CD4-positive, alpha-beta T cell treated with Interleukin-15 for 4 hours (primary cell): ENCODE measurements at regions not wholly inside any gene's neighbourhood (a gene's known extent, or its start where the extent isn't known, plus 50 kb on each side); places are given as distances from the start of the nearest gene placed in this dataset.
"Not testable (repeated sequence)": the region's sequence is repeated elsewhere in the genome, so short reads cannot be mapped to it uniquely, and the experiment has no call there.

Experiments used
- DNase-seq: peaks from one replicate; pipeline ENCODE4 v3.0.0-alpha.2; 2020; ENCODE audit warnings: low spot score

DNA sequence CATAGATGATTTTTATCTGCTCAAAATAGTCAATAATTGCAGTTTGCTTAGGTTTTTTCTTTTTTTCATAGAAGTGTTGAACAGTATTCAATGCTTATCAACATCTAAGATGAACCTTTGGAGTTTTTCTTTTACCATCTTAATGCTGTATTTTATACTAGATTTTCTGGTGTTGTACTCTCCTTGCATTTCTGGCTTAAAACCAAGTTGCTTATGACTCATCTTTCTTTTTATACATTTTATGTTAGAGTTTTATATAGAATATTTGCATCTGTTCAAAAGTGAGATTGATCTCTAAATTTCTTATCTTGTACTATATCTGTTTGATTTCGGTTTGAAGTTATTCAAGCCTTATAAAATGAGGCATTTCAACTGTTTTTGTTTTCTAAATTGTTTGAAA is 232.5 kb downstream of the RFPL4B start:
- DNase-seq: no peak

DNA sequence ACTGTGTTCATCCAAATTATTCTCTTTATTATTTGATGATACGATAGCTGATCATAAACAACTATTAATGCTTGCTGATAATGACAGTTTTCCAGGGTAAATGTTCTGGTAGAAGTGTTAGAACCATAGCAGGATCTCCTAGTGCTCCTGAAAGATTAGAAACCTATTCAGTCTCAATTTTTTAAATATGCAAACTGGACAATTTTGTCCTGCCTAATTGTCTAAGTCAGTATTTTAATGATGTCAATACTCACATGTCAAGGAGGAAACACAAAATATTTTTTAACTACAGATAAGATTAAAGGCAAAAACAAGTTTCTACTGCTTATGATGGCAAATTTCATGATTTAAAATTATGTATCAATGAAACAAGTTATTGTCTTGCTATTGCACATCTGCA is 233.9 kb downstream of the RFPL4B start:
- no peak for DNase-seq

DNA sequence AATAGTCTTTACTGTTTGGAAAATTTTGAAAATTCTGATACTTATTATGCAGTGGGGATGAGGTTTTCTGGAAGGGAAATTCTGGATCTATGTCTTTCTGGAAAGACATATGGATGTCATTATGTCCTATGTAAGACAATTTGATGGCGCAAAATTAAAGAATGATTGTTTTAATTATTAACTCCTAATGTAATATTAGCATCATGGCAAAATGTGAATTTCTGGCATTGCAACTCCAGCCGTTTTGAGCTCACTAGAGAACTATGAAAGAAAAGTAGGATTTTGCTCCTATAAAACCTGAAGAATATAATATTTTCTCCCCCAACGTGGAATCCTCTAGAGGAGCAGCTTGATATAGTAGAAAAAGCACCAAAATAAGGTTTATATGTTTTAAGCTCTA is 243.2 kb downstream of the RFPL4B start:
- DNase-seq: no peak

DNA sequence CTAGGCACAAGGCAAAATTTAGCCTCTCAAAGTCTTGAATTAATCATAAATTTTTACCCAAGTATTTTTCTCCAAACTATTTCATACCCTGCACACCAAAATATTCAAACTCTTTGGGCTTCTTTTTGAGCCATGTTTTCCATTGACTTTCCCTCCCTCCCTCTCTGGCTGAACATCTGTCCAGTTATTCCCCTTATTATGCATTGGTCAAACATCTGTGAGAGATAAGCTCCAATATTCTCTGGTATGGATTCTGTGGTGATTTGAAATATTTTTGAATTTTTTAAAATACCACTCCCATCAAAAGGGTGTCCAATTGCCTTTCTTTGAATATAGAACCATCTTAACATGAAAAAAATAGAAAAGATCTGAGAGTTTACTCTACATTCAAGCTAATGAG is 244.2 kb downstream of the RFPL4B start:
- DNase-seq: no peak

DNA sequence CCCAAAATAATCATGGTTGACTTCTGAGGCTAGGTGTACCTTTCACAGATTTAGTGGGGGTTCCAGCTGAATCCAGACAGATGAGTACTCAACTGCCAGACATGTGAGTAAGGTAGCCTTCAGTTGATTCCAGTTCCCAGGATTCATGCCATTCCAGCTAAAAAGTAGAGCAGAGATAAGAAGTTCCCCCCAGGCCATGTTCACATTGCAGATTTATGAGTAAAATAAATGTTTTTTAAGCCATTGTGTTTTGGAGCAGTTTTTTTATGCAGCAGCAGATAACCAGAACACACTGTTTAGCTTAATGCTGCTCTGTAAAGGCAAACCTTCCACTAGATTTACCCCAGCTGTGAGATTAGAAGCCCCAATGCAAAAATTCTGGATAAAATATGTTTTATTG is 245.0 kb downstream of the RFPL4B start:
- DNase-seq: no peak

DNA sequence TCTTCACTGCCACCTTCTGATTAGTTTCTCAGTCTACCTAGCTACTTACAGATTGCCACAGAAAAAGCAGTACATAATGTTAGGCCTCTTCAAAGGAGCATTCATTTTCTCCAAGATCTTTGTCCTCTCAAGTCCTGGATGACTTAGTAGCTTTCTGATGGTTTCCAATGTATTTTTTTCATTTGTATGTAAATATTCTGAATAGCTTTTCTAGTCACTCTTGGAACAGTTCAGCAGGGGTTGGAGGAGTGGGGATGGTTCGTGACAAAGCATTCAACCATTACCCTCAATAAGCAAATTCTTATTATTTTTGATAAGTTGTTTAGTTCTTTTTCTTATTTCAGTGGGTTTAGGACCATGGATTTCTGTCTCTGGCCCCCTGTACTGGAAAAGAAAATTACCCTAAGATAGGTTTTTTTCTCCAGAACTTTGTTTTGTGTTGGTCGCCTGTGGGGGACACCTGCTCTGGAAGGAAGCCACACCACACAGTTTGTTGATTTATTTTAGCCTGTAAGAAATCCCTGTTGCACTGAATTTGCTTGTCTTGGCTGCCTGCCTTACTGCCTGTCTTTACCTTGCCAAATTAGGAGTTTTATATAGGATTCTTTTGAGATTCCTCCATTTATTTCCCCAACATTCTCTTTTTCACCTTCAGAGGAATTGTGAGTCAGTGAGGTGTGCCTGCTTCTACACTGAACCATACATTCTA is 247.9 kb downstream of the RFPL4B start:
- no peak for DNase-seq

DNA sequence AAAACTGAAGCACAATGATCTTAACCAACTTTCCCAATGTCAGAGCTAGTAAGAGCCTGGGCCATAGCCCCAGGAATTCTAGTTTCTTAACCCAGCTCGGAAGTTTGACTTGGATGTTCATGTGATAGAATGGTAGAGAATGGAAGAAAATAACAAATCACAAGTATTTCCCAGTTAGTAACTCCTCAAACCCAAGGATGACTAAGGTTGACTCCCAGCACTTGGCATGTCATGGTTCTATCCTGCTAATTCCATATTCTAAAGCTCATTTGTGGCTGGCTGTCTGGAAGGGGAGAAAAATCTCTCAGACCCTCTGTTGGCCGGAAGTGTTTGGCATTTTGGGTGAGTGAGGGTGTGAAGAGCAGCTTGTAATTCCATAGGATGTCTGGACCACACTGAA is 248.7 kb downstream of the RFPL4B start:
- DNase-seq: no peak

DNA sequence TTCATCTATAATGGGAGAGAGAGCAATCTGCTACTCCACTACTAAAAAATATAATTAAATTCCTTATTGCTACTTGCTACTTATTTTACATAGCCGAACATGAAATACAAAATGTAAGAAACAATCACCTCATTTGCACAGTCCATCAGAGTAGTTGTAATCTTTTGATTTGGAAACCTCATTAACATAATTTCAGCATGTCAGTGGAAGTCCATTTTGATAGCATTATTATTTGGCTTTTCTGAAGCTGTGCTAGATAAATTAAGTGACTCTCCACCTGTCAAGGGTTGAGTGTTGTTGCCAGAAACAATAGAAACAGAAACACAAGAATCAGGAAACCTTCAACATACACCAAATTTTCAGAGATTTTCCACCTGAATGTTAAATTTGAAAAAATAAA is 250.0 kb downstream of the RFPL4B start:
- DNase-seq: no peak

DNA sequence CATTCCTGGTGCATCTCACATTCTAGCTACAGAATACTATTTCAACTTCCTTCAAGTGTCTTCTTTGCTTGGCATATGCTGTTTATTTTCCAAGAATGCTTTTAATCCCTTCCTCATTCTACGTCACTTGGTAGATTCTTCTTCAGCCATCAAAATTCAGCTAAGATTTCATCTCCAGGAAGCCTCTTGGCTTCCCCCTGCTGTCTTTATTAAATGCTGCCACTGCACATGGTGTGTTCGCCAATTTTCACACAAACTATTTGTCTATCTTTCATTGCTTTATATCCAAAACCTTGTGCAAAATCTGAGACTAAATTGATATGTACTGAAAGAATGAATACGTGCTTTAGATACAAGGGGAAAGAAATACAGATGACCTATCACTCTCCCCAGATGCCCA is 253.0 kb downstream of the RFPL4B start:
- DNase-seq: no peak

DNA sequence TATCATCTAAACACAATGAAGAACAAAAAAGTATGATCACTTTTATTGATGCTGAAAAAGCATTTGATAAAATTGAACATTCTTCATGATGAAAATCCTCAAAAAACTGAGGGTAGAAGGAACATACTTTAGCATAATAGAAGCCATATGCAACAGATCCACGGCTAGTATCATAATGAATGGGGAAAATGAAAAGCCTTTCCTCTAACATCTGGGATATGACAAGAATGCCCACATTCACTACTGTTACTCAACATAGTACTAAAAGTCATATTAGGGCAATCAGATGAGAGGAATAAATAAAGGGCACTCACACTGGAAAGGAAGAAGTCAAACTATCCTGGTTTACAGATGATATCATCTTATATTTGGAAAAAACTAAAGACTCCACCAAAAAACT is 256.6 kb downstream of the RFPL4B start:
- DNase-seq: no peak

DNA sequence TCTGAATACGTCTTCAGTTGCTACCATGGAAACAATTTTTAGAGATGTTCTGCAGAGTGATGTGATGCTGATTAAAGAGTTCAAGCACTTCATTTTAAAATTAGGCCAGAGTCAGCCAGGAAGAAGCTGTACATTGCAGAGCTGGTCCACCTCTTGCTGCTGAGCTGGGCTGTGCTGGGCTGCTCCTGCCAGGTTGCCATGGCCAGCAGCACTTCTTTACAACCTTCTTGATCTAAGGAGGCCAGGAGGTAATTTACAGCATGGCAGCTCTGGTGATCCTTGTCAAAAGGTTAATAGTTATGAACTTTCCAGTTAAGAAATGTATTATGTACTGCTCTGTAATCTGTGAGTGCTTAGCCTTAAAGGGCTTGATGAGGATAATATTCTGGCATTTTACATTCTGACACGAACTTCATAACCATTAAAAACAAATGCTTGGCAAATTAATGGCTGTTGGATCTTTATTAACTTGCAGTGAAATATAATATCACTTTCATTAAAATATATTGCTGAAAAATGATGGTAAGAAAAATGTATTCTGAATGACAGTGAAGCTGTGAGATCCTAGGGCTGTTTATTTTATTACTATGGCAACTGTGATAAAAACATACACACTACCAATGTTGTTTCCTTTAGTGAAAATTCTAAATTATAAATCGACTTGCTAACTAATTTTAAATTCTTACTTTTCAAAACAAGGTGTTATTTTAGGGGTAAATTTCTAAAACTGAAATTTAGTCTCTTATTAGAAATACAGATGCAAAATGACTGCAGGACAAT is 259.7 kb downstream of the RFPL4B start:
- DNase-seq: no peak

DNA sequence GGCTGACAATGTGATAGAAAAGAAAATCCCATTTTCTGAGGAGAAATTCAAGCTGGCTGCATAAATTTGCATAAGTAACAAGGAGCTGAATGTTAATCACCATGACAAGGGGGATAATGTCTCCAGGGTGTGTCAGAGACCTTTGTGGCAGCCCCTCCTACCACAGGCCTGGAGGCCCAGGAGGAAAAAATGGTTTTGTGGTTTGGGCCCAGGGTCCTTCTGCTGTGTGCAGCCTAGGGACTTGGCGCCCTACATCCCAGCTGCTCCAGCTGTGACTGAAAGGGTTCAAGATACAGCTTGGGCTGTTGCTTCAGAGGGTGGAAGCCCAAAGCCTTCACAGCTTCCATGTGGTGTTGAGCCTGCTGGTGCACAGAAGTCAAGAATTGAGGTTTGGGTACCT is 261.8 kb downstream of the RFPL4B start:
- DNase-seq: not testable (repeated sequence)

DNA sequence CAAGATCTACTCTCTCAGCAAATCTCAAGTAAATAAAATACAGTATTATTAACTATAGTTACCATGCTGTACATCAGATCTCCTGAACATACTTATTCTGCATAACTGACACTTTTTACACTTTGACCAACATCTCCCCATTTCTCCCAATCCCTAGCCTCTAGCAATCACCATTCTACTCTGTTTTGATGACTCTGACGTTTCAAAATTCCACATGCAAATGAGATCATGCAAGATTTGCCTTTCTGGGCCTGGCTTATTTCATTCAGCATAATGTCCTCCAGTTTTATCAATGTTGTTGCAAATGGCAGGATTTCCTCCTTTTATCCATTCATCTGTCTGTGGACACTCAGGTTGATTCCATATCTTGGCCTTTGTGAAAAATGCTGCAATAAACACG is 266.3 kb downstream of the RFPL4B start:
- DNase-seq: no peak

DNA sequence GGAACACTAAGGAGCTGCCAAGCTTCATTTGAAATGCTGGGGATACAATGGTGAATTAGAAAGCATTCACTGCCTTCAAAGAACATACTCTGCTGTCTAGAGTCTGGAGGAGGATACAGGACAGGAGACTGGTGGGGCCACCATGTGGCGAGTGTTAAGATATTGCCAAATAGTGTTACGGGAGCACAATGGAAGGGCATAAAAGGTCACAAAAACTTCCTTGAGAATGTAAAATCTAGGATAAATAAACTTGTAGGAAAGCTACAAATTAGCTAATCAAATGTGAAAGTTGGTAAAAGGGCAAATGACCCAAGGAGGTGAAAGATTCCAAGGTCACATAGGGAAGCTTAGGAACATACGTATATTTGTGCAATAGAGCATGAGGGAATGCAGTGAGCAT is 271.7 kb downstream of the RFPL4B start:
- DNase-seq: no peak

DNA sequence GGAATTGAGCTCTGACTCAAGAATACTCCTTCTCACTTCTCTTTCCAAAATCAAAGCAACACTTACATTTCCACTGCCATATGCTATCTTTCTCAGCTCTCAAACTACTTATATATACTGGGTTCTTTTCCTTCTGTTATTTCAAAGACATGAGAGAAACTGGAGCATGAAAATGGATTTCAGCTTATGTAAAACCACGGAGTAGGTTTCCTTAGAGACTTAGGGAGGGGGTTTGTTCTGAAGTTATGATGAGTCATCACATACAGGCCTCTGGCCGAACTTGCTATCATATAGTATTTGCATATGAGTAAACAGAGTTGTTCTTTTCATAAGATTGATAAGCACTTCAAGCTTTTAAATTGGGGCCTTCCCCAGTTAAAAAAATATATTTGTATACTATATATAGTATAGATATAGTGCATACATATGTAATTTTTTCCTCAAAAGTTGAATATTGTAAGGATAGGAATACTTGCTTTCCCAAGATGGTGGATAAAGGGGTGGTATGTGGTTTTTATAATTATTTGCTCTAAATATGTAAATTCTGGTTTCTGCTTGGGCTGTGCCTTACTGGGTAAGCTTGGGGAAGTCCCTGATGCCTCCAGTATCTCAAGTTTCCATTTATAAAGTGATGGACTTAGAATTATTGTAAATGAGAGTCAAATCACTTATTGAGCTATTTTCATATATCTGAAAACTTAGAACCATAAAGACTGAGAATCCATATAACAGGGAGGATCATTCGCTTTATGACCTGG is 273.9 kb downstream of the RFPL4B start:
- DNase-seq: no peak

DNA sequence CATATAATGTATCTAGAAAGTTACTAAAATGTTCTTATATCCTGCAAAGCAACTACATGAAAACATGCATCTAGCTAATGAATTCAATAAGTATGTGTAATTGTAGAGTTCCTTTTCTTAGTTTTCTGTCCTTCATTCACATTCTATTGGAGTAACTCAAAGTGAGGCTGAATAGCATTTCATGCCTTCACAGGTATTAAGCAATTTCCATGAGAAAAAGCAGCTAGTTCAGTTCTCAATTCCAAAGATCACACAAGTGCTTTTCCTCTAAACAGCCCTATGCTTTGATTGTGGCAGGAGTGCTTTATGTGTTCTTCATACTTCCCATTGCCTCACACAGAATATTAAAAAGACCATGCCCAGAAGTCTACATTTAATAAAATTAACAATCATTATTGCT is 274.9 kb downstream of the RFPL4B start:
- no peak for DNase-seq

DNA sequence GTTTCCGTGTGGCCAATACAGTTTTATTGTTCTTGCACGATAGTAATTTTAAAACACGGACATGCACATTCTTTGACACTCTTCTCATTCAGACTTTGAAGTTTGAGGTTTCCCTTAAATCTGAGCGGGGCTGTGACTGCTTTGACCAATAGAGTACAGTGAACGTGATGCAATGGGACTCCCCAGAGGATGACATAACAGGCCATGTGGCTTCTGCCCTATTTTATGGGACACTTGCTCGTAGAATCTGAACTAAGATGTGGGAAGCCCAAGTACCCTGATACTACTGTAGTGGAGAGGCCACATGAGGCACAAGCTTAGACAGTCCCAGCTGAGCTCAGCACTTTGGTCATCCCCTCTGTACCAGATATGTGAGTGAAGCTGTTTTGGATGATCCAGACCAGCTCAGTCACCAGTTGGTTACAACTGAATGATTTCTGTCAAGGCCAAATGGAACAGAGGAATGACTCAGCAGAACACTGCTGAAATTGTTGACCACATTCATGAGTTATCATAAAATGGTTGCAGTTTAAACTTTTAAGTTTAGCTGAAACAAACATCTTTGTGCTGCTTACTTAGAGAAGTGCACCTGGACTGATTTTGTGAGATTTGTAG is 279.4 kb downstream of the RFPL4B start:
- no peak for DNase-seq

DNA sequence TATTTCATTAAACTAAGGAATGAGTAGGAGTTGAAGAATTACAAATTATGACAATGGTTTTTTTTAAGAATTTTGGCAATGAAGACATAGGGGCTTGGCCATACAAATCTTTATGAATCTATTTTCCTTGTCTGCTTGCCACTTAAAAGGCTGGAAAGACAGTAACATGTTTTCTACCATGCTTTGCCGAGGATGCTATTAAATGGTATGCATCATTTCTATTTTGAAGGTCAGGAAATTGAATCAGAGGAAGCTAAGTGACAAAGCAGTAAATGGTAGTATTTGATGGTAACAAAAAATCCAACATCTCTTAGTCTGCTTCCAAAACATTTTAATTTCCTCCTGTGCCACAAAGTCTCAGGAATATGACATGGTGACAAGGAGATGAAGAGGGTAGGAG is 287.2 kb downstream of the RFPL4B start:
- no peak for DNase-seq

DNA sequence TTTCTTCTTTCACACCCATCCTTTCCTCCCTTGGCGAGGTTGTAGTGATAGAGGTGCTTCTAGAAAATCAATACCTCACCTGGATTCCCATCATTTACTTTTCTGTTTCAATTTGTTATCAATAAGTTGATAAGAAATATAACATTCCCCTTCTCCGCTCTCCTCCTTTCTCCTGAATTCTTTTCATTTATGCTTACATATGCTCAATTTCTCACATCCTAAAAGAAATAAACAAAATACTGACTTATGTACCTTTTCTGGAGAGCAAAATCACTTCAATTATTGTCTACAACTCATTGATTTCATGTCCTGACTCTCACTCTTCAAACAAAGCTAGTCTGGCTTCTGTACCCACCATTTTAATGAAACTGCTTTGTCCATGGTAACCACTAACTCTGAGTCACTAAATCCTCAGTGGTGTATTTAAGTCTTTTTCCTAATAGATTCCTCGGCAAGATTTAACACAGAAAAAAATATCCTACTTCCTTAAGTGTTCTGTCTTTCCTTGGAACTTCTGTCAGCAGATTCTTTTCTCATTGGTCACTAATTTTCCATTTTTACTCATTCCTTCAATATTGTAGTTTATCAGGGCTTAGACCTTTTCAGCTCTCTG is 289.6 kb downstream of the RFPL4B start:
- DNase-seq: no peak

DNA sequence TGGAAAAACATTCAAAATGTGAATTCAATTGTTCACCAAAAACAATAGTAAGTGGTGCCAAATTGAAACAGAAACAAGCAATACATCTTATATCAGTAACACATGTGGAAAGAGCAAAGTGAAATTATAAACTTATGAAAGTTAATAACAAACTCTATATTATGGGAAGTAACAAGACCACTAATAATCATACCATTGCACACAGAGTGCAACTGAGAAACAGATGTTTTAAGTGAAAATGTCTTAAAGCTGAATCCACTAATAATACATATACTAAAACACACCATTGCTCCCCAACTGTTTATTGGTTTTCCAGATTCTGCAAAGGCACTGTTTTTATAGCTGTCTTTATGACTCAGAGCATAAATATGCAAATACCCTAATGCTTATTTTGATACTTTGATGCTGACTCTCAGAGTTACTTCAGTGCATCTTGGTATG is 292.3 kb downstream of the RFPL4B start:
- DNase-seq: no peak

DNA sequence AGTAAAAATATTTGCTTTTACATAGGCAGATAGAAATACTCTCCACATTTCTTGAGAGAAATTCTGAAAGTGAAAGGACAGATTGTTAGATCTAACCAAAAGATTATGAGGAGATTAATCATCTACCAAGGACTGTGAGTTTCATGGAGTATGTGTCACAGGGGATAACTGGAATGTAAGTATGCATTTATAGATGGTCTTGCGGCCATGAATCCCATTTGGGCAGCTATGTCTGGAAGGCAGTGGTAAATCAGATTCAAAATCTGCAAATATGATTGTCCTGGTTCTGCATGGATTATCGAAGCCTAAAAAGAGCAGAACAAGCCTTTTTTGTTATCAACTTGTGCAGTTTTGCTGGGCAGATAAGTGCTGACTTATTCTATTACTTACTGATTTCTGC is 293.8 kb downstream of the RFPL4B start:
- no peak for DNase-seq

DNA sequence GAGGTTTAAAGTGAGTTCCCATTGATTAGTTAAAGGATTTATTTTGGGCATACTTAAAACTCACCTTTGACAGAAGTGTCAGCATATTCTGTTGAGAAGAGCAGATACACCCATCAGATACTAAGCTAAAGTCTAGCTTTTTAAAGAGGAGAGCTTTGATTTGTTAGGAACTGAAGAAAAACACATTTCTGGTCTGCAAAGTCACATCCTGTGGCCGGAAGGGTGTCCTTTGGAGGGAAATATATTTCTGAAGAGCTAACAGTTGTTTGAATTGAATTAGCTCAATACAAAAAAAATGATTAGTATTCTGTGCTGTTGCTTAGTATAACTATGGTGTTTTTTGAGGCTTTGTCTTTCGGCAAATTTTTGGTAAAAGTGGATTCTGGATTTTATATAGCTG is 302.7 kb downstream of the RFPL4B start:
- DNase-seq: no peak
